ENCODE measurements at regions not wholly inside any gene's neighbourhood (a gene's known extent, or its start where the extent isn't known, plus 50 kb on each side); places are given as distances from the start of the nearest gene placed in this dataset.

DNA sequence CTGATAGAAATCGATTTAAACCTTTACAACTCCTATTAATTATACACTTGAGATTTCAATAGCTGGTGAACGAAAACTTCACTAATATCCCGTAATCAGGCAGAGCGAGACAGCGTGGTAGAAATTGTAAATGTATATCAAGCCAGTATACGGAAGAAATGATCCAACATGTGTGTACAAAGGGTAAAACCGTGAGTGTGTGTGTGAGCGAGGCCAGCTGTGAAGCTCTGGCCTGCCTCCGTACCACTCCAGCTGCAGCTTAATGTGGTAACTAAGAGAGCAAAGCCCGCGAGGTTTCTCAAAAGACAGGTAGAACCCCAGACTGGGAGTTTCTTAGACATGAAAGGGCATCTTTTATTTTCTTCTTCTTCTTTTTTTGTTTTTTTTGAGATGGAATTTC, 52.3 kb upstream of the ZNF516 start:
- Mint-ChIP-seq H3K4me3 (no peak overlapping the region), H3K36me3 (ENCODE audit: insufficient read depth in 1 of 3, low read depth in 3 of 3) (no peaks in the 10 kb centered on the region), H3K9me3 (peaks cover 0 to 1% of the 10 kb centered on the region in 2 experiments; a peak in 2 of 5 replicates), H3K27ac (no peak overlapping the region), H3K4me1 (peaks cover 28 to 29% of the 10 kb centered on the region in 2 experiments), H3K27me3 (ENCODE audit: low read depth) (peaks cover 2% of the 10 kb centered on the region; the same call in 1 of the 2 replicates)
- TF ChIP-seq, protein P1, sequence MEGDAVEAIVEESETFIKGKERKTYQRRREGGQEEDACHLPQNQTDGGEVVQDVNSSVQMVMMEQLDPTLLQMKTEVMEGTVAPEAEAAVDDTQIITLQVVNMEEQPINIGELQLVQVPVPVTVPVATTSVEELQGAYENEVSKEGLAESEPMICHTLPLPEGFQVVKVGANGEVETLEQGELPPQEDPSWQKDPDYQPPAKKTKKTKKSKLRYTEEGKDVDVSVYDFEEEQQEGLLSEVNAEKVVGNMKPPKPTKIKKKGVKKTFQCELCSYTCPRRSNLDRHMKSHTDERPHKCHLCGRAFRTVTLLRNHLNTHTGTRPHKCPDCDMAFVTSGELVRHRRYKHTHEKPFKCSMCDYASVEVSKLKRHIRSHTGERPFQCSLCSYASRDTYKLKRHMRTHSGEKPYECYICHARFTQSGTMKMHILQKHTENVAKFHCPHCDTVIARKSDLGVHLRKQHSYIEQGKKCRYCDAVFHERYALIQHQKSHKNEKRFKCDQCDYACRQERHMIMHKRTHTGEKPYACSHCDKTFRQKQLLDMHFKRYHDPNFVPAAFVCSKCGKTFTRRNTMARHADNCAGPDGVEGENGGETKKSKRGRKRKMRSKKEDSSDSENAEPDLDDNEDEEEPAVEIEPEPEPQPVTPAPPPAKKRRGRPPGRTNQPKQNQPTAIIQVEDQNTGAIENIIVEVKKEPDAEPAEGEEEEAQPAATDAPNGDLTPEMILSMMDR (conservative IDR thresholded peaks at IDR 0.05) = no peak
- no peaks in the 10 kb centered on the region for H4K20me1 ChIP-seq (ENCODE audit: control insufficient read depth, insufficient read depth, insufficient read length)
- H3K4ac ChIP-seq (ENCODE audit: low read depth, low read length) = no peak overlapping the region
- H3K4me1 ChIP-seq (ENCODE audit: insufficient read depth, low read length) = peaks cover 3% of the 10 kb centered on the region; the same call in 1 of the 2 replicates
- no peak overlapping the region for H3T11ph ChIP-seq (ENCODE audit: low read length)
- H3K27ac ChIP-seq (ENCODE audit: insufficient read length, low read depth, low read length) = no peak overlapping the region
- no peaks in the 10 kb centered on the region for H3K79me1 ChIP-seq (ENCODE audit: insufficient read depth, low read depth, low read length, poor library complexity, severe bottlenecking)
- no peaks in the 10 kb centered on the region for H3K79me2 ChIP-seq (ENCODE audit: insufficient read depth, low read length)
- H3K9ac ChIP-seq (ENCODE audit: extremely low read depth, insufficient read length, low read length) = no peak overlapping the region
- no peak overlapping the region for H2BK120ac ChIP-seq (ENCODE audit: low read depth, low read length, poor library complexity, severe bottlenecking)
- H3K18ac ChIP-seq (ENCODE audit: insufficient read length, low read depth, low read length) = no peak overlapping the region
- no peak overlapping the region for H2BK15ac ChIP-seq (ENCODE audit: low read depth, low read length)
- H3K23me2 ChIP-seq (ENCODE audit: insufficient read length, low read depth, low read length, poor library complexity, severe bottlenecking) = no peaks in the 10 kb centered on the region
- WGBS (ENCODE audit: extremely low coverage, insufficient read length, low lambda C conversion rate) = no CpG with 5 or more reads among the region's 11 CpGs
- H3K4me2 ChIP-seq (ENCODE audit: insufficient read depth, insufficient read length, low read length) = no peak overlapping the region
- H2AFZ ChIP-seq (ENCODE audit: low read length) = no peak overlapping the region
- H4K8ac ChIP-seq (replicated peaks; ENCODE audit: insufficient read length, low read depth, low read length) = no peak overlapping the region
- H4K91ac ChIP-seq (ENCODE audit: insufficient read length, low read depth, low read length) = no peak overlapping the region
- no peak overlapping the region for H3K14ac ChIP-seq (ENCODE audit: insufficient read depth, low read length)
- H3K23ac ChIP-seq (ENCODE audit: insufficient read length, low read depth, low read length) = no peak overlapping the region
- no peak overlapping the region for H2BK20ac ChIP-seq (ENCODE audit: low read depth, low read length, poor library complexity, severe bottlenecking)
- no peak overlapping the region for H2BK12ac ChIP-seq (ENCODE audit: insufficient read length, low read depth, low read length)
- no peak overlapping the region for H2AK5ac ChIP-seq (ENCODE audit: insufficient read length, low read length)
- H3K27me3 ChIP-seq (ENCODE audit: insufficient read depth, low read length) = no peaks in the 10 kb centered on the region
- no peaks in the 10 kb centered on the region for H3K9me3 ChIP-seq (ENCODE audit: control insufficient read depth, low read depth, low read length)
- no peak overlapping the region for H4K5ac ChIP-seq (ENCODE audit: insufficient read length, low read depth, low read length)
- no peak for DNase-seq
- no peak overlapping the region for H3K56ac ChIP-seq (ENCODE audit: insufficient read length, low read depth, low read length)
- no peak overlapping the region for H2BK5ac ChIP-seq (ENCODE audit: insufficient read length, low read length)
